ENCODE measurements at regions not wholly inside any gene's neighbourhood (a gene's known extent, or its start where the extent isn't known, plus 50 kb on each side); places are given as distances from the start of the nearest gene placed in this dataset.

GRCh38 chr4:147325571-147325981 is 155.3 kb upstream of the EDNRA start:
- Mint-ChIP-seq H3K9me3 (ENCODE audit: unreplicated experiment) (no peaks in the 10 kb centered on the region), H3K27ac (ENCODE audit: unreplicated experiment) (no peak overlapping the region), H3K27me3 (ENCODE audit: unreplicated experiment) (peaks cover 1% of the 10 kb centered on the region), H3K4me1 (ENCODE audit: unreplicated experiment) (peaks cover 5% of the 10 kb centered on the region), H3K4me3 (ENCODE audit: unreplicated experiment) (no peak overlapping the region), H3K36me3 (ENCODE audit: low read depth, unreplicated experiment) (no peaks in the 10 kb centered on the region)
- TF ChIP-seq, protein P1, sequence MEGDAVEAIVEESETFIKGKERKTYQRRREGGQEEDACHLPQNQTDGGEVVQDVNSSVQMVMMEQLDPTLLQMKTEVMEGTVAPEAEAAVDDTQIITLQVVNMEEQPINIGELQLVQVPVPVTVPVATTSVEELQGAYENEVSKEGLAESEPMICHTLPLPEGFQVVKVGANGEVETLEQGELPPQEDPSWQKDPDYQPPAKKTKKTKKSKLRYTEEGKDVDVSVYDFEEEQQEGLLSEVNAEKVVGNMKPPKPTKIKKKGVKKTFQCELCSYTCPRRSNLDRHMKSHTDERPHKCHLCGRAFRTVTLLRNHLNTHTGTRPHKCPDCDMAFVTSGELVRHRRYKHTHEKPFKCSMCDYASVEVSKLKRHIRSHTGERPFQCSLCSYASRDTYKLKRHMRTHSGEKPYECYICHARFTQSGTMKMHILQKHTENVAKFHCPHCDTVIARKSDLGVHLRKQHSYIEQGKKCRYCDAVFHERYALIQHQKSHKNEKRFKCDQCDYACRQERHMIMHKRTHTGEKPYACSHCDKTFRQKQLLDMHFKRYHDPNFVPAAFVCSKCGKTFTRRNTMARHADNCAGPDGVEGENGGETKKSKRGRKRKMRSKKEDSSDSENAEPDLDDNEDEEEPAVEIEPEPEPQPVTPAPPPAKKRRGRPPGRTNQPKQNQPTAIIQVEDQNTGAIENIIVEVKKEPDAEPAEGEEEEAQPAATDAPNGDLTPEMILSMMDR (IDR thresholded peaks at IDR 0.05; ENCODE audit: unreplicated experiment) = no peak
- no peak for DNase-seq (ENCODE audit: low spot score)

DNA sequence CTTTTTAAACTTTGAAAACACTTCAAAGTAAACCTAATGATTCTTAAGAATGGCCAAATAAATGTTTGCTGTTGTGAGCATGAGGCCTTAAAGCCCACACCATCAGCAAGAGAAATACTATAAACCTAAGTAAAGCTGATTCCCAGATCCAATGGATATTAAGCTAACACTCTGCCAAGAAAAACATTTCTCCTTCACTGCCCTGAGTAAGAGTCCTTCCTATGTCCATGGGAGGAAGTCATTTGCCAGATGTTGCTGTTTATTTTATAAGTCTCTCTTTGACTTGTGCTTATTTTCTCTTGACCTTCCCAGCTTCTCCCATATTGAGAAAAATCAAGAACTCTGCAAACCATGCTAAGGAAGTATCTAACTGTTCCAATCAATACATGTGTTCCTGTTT is 154.3 kb upstream of the EDNRA start:
- Mint-ChIP-seq H3K4me3 (ENCODE audit: unreplicated experiment) (no peak overlapping the region), H3K9me3 (ENCODE audit: unreplicated experiment) (no peaks in the 10 kb centered on the region), H3K36me3 (ENCODE audit: low read depth, unreplicated experiment) (no peaks in the 10 kb centered on the region), H3K27ac (ENCODE audit: unreplicated experiment) (no peak overlapping the region), H3K27me3 (ENCODE audit: unreplicated experiment) (peaks cover 1% of the 10 kb centered on the region), H3K4me1 (ENCODE audit: unreplicated experiment) (peaks cover 5% of the 10 kb centered on the region)
- TF ChIP-seq, protein P1 (IDR thresholded peaks at IDR 0.05; ENCODE audit: unreplicated experiment) = no peak
- no peak for DNase-seq (ENCODE audit: low spot score)

- Mint-ChIP-seq H3K27ac (ENCODE audit: unreplicated experiment) (no peak overlapping the region), H3K9me3 (ENCODE audit: unreplicated experiment) (no peaks in the 10 kb centered on the region), H3K27me3 (ENCODE audit: unreplicated experiment) (peaks cover 1% of the 10 kb centered on the region), H3K4me1 (ENCODE audit: unreplicated experiment) (peaks cover 5% of the 10 kb centered on the region), H3K36me3 (ENCODE audit: low read depth, unreplicated experiment) (no peaks in the 10 kb centered on the region), H3K4me3 (ENCODE audit: unreplicated experiment) (no peak overlapping the region)
- TF ChIP-seq, protein P1 (IDR thresholded peaks at IDR 0.05; ENCODE audit: unreplicated experiment) = no peak
- DNase-seq (ENCODE audit: low spot score) = no peak
Measured at GRCh38 chr4:147327322-147327721, 153.6 kb upstream of the EDNRA start.

DNA sequence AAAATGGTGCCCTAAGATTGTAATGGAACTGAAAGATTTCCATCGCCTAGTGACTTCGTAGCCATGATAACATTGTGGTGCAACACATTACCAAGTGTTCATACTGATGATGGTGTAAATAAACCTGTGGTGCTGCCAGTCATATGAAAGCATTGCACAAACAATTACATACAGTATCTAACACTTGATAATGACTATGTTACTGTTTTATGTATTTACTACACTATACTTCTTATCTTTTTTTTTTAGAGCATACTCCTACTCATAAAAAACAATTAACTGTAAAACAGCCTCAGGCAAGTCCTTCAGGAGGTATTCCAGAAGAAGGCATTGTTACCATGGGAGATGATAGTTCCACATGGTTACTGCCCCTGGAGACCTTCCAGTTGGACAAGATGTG is 152.7 kb upstream of the EDNRA start:
- H3K36me3 Mint-ChIP-seq (ENCODE audit: low read depth, unreplicated experiment) = no peaks in the 10 kb centered on the region
- H3K9me3 Mint-ChIP-seq (ENCODE audit: unreplicated experiment) = no peaks in the 10 kb centered on the region
- peaks cover 5% of the 10 kb centered on the region for H3K4me1 Mint-ChIP-seq (ENCODE audit: unreplicated experiment)
- H3K4me3 Mint-ChIP-seq (ENCODE audit: unreplicated experiment) = no peak overlapping the region
- no peak overlapping the region for H3K27ac Mint-ChIP-seq (ENCODE audit: unreplicated experiment)
- peaks cover 1% of the 10 kb centered on the region for H3K27me3 Mint-ChIP-seq (ENCODE audit: unreplicated experiment)
- DNase-seq (ENCODE audit: low spot score) = no peak
- TF ChIP-seq, protein P1 (IDR thresholded peaks at IDR 0.05; ENCODE audit: unreplicated experiment) = no peak

GRCh38 chr4:147328756-147329446 is 152.0 kb upstream of the EDNRA start:
- Mint-ChIP-seq H3K27me3 (ENCODE audit: unreplicated experiment) (peaks cover 1% of the 10 kb centered on the region), H3K27ac (ENCODE audit: unreplicated experiment) (no peak overlapping the region), H3K4me1 (ENCODE audit: unreplicated experiment) (peaks cover 5% of the 10 kb centered on the region), H3K36me3 (ENCODE audit: low read depth, unreplicated experiment) (no peaks in the 10 kb centered on the region), H3K4me3 (ENCODE audit: unreplicated experiment) (no peak overlapping the region), H3K9me3 (ENCODE audit: unreplicated experiment) (no peaks in the 10 kb centered on the region)
- DNase-seq (ENCODE audit: low spot score) = no peak
- TF ChIP-seq, protein P1 (IDR thresholded peaks at IDR 0.05; ENCODE audit: unreplicated experiment) = no peak

Data from endothelial cell (in vitro differentiated cells).